EL (cell line): ENCODE measurements at regions not wholly inside any gene's neighbourhood (a gene's known extent, or its start where the extent isn't known, plus 50 kb on each side); places are given as distances from the start of the nearest gene placed in this dataset.
"Not testable (repeated sequence)": the region's sequence is repeated elsewhere in the genome, so short reads cannot be mapped to it uniquely, and the experiment has no call there.

Experiments used
- DNase-seq: peaks from one replicate; pipeline ENCODE4 v3.0.0-alpha.2; 2016

DNA sequence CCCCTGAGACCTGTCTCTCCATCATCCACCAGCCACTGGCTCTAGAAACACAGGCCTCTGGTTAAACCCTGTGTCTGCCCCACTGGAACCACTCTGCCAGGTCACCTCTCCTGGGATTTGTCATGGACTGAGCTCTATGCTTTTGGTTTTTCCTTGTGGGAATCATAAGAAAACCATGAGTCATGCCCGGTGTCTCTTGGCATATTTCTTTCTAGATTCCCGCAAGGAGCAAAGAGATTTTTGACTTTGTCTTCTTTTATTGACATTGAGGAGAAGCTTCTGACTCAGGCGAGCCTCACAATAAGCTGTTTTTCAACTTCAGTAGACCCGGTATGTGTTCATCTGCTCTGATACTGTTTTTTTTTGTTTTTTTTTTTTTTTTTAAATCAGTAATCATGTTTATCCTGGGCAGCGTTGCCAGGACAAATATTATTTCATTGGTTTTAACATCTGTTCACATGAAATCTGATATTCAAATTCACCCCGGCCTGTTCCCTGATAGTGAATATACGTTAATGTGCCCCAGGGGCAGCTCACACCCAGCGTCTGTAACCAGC, 207.1 kb downstream of the ACKR3 start:
- DNase-seq: peak; percentile 75

- no peak for DNase-seq
Observed at GRCh38 chr2:236777408-236777807, 207.8 kb downstream of the ACKR3 start.

DNA sequence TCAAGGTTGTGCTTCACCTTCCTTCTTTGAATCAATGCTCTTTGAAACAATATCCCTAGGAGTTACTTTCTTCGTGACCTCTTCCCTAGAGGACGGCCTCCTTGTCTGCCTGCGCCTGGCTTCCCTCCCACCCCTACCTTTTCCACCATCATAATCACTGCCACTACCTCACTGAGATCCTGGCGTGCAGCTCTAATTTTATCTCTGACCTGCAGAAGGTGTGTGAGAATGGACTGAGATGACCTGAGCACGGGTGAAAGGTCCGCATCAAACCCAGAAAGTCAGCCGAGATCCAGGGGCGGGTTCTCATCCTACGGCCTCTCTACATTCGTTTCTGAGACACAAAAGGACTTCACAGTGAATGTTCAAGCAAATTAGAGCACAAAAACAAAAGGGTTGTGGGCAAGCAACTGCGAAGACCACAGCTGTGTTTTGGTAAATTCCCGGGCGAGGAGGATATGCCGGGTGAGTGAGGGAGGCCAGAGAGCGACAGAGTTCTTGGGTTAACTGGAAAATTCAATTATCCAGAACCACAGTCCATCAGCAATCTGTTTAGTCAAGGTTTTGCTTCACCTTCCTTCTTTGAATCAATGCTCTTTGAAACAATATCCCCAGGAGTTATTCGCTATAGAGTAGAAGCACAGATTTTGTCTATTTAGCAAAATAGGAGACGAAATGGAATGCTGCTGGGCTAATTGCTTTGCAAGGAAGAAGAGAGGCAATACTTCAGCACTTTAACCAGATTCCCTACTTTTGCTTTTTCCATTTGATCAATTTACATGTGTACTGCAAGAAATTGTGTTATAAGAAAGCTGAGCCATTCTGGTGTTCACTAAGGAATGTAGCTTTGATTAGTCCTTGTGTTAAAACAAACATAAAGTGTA, 212.6 kb downstream of the ACKR3 start:
- DNase-seq: no peak

GRCh38 chr2:236782938-236783337, 213.3 kb downstream of the ACKR3 start:
- peak; percentile 38 for DNase-seq

DNA sequence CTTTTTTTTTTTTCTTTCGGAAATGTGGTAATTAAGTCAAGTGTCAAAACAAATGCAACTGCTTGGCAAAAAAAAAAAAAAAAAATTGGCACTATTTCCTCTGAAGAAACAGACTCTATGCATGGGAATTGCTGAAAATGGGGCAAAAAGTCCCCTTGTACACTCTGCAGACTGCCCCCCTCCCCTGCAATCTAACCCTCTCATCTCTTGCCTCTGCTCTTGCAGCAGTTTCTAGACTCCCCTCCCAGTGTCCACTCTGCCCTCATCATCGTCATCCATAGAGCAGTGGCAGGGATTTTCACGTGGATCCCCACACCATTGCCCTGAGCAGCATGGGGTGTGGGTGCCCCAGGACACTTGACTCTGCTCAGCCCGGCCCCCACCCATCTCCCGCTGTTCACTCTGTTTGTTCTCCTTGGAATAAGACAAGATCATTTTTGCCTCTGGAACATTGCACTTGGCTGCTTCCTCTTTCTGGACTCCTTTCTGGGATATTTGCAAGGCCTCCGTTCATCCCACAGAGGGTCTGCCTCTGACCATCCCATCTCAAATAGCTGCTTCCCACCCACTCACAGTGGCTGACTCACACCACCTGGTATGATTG, 213.9 kb downstream of the ACKR3 start:
- no peak for DNase-seq

- no peak for DNase-seq
Observed at GRCh38 chr2:236785611-236786057, 216.0 kb downstream of the ACKR3 start.

DNA sequence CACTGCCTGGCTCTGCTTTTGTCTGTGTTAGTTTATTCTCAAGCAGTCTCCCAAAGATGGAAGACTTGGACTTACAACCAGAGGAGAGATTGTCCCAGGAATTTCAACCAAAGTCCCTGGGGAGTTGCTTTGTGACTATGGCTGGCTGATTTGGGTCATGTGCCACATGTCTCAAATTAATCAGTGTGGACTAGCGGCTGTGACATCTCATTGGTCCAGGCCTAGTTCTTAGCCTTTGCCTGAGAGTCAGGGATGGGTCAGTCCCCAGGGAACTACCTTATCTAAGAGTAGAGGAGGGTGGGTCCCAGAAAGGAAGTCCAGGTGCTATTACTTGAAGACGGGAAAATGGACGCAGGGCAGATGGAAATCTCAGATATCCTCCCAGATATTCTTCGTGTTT, 217.1 kb downstream of the ACKR3 start:
- DNase-seq: no peak

DNA sequence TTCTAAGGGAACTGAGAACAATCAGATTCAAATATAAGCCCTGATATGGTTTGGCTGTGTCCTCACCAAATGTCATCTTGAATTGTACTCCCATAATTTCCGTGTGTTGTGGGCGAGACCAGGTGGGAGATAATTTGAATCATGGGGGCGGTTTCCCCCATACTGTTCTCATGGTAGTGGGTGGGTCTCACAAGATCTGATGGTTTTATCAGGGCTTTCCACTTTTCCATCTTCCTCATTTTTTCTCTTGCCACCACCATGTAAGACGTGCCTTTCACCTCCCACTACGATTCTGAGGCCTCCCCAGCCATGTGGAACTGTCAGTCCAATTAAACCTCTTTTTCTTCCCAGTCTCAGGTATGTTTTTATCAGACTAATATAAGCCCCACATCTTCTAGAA, 217.8 kb downstream of the ACKR3 start:
- DNase-seq: not testable (repeated sequence)

GRCh38 chr2:236787885-236788284, 218.3 kb downstream of the ACKR3 start:
- no peak for DNase-seq

DNA sequence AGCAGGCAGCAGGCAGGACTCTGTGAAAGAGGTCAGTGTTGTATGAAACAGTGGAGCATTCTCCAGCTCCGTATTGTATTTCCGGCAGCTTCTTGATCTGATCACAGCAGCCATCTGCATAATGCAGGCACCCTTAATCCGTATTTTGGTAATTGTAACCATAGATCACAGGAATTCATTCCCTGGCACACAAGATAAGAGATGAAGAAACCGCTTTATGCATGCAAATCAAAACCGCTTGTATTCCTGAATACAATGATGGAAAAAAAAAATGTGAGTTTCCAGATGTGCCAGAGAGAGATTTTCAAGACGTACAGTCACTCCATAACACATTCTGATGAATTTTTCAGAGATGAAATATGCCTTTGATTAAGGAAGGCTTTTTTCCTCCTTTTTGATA, 221.3 kb downstream of the ACKR3 start:
- no peak for DNase-seq

- DNase-seq: no peak
Observed at GRCh38 chr2:236793023-236794011, 223.7 kb downstream of the ACKR3 start.

GRCh38 chr2:236794176-236794957, 224.7 kb downstream of the ACKR3 start:
- DNase-seq: peak; percentile 12

GRCh38 chr2:236795169-236795860, 225.7 kb downstream of the ACKR3 start:
- DNase-seq: no peak

DNA sequence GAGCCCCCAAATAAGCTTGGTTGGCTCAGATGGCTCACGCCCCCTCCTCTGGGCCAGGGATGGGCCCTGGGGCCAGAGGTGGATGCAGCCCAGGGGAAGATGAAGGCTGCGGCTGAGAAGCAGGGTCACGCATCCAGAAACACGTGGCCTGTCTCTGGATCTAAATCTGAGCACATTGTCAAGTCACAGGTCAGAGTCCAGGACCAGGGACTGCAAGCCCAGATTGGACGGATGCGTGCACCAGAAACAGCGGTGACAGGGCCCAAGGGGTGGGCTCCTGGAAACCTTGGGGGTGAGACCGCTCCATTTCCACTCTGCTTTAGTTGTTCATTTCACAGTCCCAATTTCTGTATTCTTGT, 226.2 kb downstream of the ACKR3 start:
- DNase-seq: no peak

- DNase-seq: no peak
Observed at GRCh38 chr2:236796236-236796635, 226.6 kb downstream of the ACKR3 start.

DNA sequence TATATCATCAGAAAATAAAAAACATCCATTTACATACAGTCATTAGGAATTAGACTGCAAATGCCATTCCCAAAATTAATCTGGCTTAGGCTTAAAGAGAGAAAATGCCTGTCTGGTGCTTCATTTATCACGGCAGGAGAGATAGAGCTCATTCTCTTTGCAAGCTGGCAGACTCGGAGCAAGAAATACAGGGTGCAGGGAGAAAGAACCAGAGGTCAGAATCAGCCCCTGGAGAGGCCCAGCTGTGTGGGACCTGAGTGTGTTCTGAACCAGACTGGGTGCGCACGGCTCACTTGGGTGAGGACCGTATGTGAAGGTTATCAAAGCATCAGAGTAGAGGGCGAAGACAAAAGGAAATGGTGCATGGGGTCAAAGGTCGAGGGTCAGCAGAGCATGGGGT, 227.8 kb downstream of the ACKR3 start:
- DNase-seq: no peak

DNA sequence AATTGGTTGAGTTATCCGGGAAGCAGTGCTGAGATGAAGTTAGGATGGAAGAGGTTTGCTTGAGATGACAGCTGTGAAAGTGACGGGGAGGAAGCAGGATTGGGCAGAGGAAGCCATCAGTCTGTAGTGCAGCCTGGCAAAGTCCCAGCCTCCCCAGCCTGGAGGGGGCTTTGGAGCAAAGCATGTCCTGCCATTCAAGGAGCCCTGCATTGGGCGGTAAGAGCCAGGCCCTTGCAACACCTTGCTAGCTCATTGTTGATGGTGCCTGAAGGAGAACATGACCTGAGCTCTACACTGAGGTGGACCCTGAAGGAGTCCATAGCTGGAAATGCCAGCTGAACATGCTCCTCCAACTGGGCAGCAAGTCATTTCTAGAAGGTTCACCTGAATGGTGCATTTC, 228.9 kb downstream of the ACKR3 start:
- DNase-seq: no peak

GRCh38 chr2:236799391-236800026, 229.9 kb downstream of the ACKR3 start:
- no peak for DNase-seq

GRCh38 chr2:236802862-236803261, 233.2 kb downstream of the ACKR3 start:
- no peak for DNase-seq

DNA sequence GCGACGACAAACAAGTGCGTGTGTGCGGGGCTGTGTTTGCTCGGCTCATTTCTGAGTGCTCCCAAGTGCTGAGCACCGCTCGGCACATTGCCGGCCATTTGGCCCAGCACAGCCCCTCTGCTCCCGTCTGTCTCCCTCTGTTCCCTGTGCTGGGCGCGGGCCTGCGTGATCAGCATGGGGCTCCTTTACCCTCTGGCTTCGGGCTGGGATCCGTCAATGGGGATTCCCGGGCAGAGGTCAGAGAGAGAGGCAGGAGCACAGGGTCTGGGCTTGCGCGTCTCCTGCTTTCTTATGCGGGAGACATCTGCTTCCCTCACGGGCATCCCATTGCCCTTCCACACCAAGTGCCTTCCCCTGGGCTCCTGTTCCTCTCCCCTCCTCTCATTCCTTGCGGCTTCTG, 234.0 kb downstream of the ACKR3 start:
- DNase-seq: no peak
